ENCODE measurements at regions not wholly inside any gene's neighbourhood (a gene's known extent, or its start where the extent isn't known, plus 50 kb on each side); places are given as distances from the start of the nearest gene placed in this dataset. TPM values are rescaled to one million over a fixed set of nuclear protein-coding genes. Genes with fewer than 3 reads are reported as not detected.

GRCh38 chr3:67318162-67318561 lies 320.1 kb downstream of the KBTBD8 start:
- FAIRE-seq: no peak
- no peak for DNase-seq
- no peak overlapping the region for H3K4me3 ChIP-seq (ENCODE audit: low read length in 3 of 3)
- no peaks in the 10 kb centered on the region for H3K36me3 ChIP-seq (ENCODE audit: control insufficient read depth in 2 of 3, insufficient read depth in 3 of 3, low read length in 3 of 3)
- no peaks in the 10 kb centered on the region for H3K27me3 ChIP-seq (ENCODE audit: control insufficient read depth, insufficient read depth, low read length)
- TF ChIP-seq, protein P1, sequence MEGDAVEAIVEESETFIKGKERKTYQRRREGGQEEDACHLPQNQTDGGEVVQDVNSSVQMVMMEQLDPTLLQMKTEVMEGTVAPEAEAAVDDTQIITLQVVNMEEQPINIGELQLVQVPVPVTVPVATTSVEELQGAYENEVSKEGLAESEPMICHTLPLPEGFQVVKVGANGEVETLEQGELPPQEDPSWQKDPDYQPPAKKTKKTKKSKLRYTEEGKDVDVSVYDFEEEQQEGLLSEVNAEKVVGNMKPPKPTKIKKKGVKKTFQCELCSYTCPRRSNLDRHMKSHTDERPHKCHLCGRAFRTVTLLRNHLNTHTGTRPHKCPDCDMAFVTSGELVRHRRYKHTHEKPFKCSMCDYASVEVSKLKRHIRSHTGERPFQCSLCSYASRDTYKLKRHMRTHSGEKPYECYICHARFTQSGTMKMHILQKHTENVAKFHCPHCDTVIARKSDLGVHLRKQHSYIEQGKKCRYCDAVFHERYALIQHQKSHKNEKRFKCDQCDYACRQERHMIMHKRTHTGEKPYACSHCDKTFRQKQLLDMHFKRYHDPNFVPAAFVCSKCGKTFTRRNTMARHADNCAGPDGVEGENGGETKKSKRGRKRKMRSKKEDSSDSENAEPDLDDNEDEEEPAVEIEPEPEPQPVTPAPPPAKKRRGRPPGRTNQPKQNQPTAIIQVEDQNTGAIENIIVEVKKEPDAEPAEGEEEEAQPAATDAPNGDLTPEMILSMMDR (IDR thresholded peaks at IDR 0.05; ENCODE audit: borderline replicate concordance, extremely low read depth, insufficient read depth): no peak
- H3K9ac ChIP-seq (ENCODE audit: low read length in 3 of 3): no peak overlapping the region
- H3K4me1 ChIP-seq (ENCODE audit: control insufficient read depth in 2 of 3, insufficient read depth in 2 of 3, low read depth in 1 of 3, low read length in 3 of 3): no peaks in the 10 kb centered on the region
- no peaks in the 10 kb centered on the region for H3K9me3 ChIP-seq (ENCODE audit: control insufficient read depth in 2 of 3, insufficient read depth in 1 of 3, low read length in 3 of 3)
- intact Hi-C loops (cut with DNase I): no loop called here
- no peak overlapping the region for H3K27ac ChIP-seq (ENCODE audit: low read depth in 2 of 2, low read length in 2 of 2)

DNA sequence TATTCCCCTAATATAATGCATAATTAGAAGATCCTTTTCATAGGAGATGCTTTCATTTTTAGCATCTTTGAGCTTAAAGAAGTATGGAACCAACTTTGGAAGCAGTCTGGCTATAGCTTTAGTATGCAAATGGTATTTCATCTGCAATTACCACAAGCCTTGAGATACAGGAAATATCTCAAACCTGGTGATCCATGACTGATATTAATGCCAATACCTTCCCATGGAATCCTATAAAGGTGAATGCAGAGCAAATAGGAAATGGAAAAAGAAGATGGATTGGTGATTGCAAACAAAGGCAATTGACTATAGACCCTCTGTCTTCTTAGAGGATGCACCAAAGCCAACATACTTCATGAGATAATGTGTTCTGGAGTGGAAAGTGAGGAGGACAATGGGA lies 326.4 kb downstream of the KBTBD8 start:
- TF ChIP-seq, protein P1 (IDR thresholded peaks at IDR 0.05; ENCODE audit: borderline replicate concordance, extremely low read depth, insufficient read depth): no peak
- FAIRE-seq (no peak), DNase-seq (no peak)
- Histone ChIP-seq H3K9ac (ENCODE audit: low read length in 3 of 3) (no peak overlapping the region), H3K36me3 (ENCODE audit: control insufficient read depth in 2 of 3, insufficient read depth in 3 of 3, low read length in 3 of 3) (no peaks in the 10 kb centered on the region), H3K4me1 (ENCODE audit: control insufficient read depth in 2 of 3, insufficient read depth in 2 of 3, low read depth in 1 of 3, low read length in 3 of 3) (no peaks in the 10 kb centered on the region), H3K4me3 (ENCODE audit: low read length in 3 of 3) (no peak overlapping the region), H3K27me3 (ENCODE audit: control insufficient read depth, insufficient read depth, low read length) (no peaks in the 10 kb centered on the region), H3K27ac (ENCODE audit: low read depth in 2 of 2, low read length in 2 of 2) (no peak overlapping the region), H3K9me3 (ENCODE audit: control insufficient read depth in 2 of 3, insufficient read depth in 1 of 3, low read length in 3 of 3) (no peaks in the 10 kb centered on the region)
- intact Hi-C loops (cut with DNase I): no loop called here

Small RNA genes in the stretch of these regions (microRNA-seq; reads per million reads assigned to microRNA genes)
- gene MIR4272: not detected
